CD4-positive, alpha-beta memory T cell (primary cell): ENCODE measurements at regions not wholly inside any gene's neighbourhood (a gene's known extent, or its start where the extent isn't known, plus 50 kb on each side); places are given as distances from the start of the nearest gene placed in this dataset.

Source experiments
- CTCF ChIA-PET: fragments of 350-600 bp; sonication (Branson Sonifier 250); formaldehyde crosslinking; loops from one replicate; lab custom pipeline; 2021; ENCODE audit warnings: inconsistent platforms; ENCODE audit not compliant: partially characterized antibody; lab: Charles Lee
- POLR2A ChIA-PET: fragments of 350-600 bp; sonication (Branson Sonifier 250); formaldehyde crosslinking; loops from one replicate; lab custom pipeline; 2021; ENCODE audit not compliant: partially characterized antibody; lab: Charles Lee
- DNase-seq, 5 donors: peaks; one replicate each; pipeline versions ENCODE4 v3.0.0 to v3.0.0-alpha.2; 2020 to 2022; ENCODE audit warnings: mixed read lengths in 1 of 5
- H3K27ac ChIP-seq: one replicate; pipeline ENCODE4 v1.7.0; 2013; ENCODE audit warnings: low read depth, low read length
- H3K27me3 ChIP-seq: 2 replicates; pipeline ENCODE4 v1.7.0; 2013; ENCODE audit warnings: mild to moderate bottlenecking, low read length, moderate library complexity; ENCODE audit not compliant: insufficient read depth
- H3K36me3 ChIP-seq: 2 replicates; pipeline ENCODE4 v1.7.0; 2013; ENCODE audit warnings: mild to moderate bottlenecking, low read length, moderate library complexity; ENCODE audit not compliant: insufficient read depth
- H3K4me1 ChIP-seq: 2 replicates; pipeline ENCODE4 v1.7.0; 2013; ENCODE audit warnings: mild to moderate bottlenecking, low read length, moderate library complexity; ENCODE audit not compliant: insufficient read depth
- H3K4me3 ChIP-seq, 2 donors: one replicate each; pipeline ENCODE4 v1.7.0; 2013; ENCODE audit warnings: low read length in 2 of 2, mild to moderate bottlenecking in 1 of 2
- H3K9me3 ChIP-seq, 2 donors: one replicate each; pipeline ENCODE4 v1.7.0; 2013; ENCODE audit warnings: low read length in 2 of 2, control low read depth in 1 of 2; ENCODE audit not compliant: control insufficient read depth in 1 of 2
- H3K27ac Mint-ChIP-seq, 7 donors: one replicate each; pipeline ENCODE4 v1.8.0; 2020 to 2021; ENCODE audit warnings: mixed read lengths in 7 of 7, mild to moderate bottlenecking in 6 of 7, inconsistent platforms in 3 of 7, moderate library complexity in 3 of 7
- H3K27me3 Mint-ChIP-seq, 2 donors: one replicate each; pipeline ENCODE4 v1.8.0; 2020 to 2021; ENCODE audit warnings: mixed read lengths in 2 of 2
- H3K36me3 Mint-ChIP-seq, 2 donors: one replicate each; pipeline ENCODE4 v1.8.0; 2020 to 2021; ENCODE audit warnings: mixed read lengths in 2 of 2, inconsistent platforms in 1 of 2, mild to moderate bottlenecking in 1 of 2
- H3K4me1 Mint-ChIP-seq, 4 donors: one replicate each; pipeline ENCODE4 v1.8.0; 2020 to 2021; ENCODE audit warnings: mixed read lengths in 4 of 4, mild to moderate bottlenecking in 1 of 4
- H3K4me3 Mint-ChIP-seq, 8 donors: one replicate each; pipeline ENCODE4 v1.8.0; 2020 to 2021; ENCODE audit warnings: mixed read lengths in 8 of 8, mild to moderate bottlenecking in 7 of 8, moderate library complexity in 6 of 8, inconsistent platforms in 3 of 8
- H3K9me3 Mint-ChIP-seq, 8 donors: one replicate each; pipeline ENCODE4 v1.8.0; 2020 to 2021; ENCODE audit warnings: mixed read lengths in 8 of 8, mild to moderate bottlenecking in 5 of 8, inconsistent platforms in 3 of 8, moderate library complexity in 1 of 8
- intact Hi-C: fragments of 100-400 bp; cut with micrococcal nuclease; formaldehyde crosslinking; loops from one replicate; pipeline ENCODE4 v1.15.1; 2023

- Histone ChIP-seq H3K4me3 (no peak overlapping the region), H3K27ac (no peak overlapping the region), H3K27me3 (no peaks in the 10 kb centered on the region), H3K4me1 (no peaks in the 10 kb centered on the region), H3K9me3 (no peaks in the 10 kb centered on the region), H3K36me3 (no peaks in the 10 kb centered on the region)
- CTCF ChIA-PET = no interaction called here
- H3K4me1 Mint-ChIP-seq = no peaks in the 10 kb centered on the region
- H3K36me3 Mint-ChIP-seq = no peaks in the 10 kb centered on the region
- intact Hi-C loops = no loop called here
- DNase-seq = no peak
- H3K9me3 Mint-ChIP-seq = peaks cover 0 to 1% (median 0%) of the 10 kb centered on the region in 8 donors
- no peak overlapping the region for H3K27ac Mint-ChIP-seq
- H3K27me3 Mint-ChIP-seq = peaks cover 3 to 4% of the 10 kb centered on the region in 2 donors
- H3K4me3 Mint-ChIP-seq = no peak overlapping the region
- POLR2A ChIA-PET = no interaction called here
Observed at GRCh38 chr7:25485026-25485425, 256.7 kb upstream of the NPVF start.

DNA sequence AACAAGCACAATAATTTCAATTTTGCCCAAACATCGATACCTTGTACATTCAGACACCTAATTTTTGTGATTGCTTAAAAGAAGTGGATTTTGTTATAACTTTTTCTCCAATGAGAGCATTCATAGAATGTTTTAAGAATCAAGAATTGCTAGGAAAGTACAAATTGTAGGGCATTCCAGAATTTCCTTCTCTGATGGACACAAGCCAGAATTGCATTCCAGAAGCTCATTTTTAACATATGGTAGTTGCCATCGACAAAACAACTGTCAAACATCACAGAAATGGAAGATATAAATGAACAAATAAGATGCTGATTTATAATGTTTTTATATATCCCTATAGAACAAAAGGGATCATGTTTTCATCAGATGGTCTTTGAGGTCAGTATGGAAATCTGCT, 258.4 kb upstream of the NPVF start:
- H3K4me1 ChIP-seq = no peaks in the 10 kb centered on the region
- no peak overlapping the region for H3K4me3 ChIP-seq
- intact Hi-C loops = no loop called here
- no peaks in the 10 kb centered on the region for H3K36me3 ChIP-seq
- peaks cover 0 to 1% (median 0%) of the 10 kb centered on the region in 8 donors for H3K9me3 Mint-ChIP-seq
- H3K9me3 ChIP-seq = no peaks in the 10 kb centered on the region
- DNase-seq = no peak
- H3K36me3 Mint-ChIP-seq = no peaks in the 10 kb centered on the region
- ChIA-PET CTCF (no interaction called here), POLR2A (no interaction called here)
- H3K27me3 ChIP-seq = no peaks in the 10 kb centered on the region
- H3K27ac Mint-ChIP-seq = no peak overlapping the region
- H3K27ac ChIP-seq = no peak overlapping the region
- H3K4me1 Mint-ChIP-seq = no peaks in the 10 kb centered on the region
- no peak overlapping the region for H3K4me3 Mint-ChIP-seq
- H3K27me3 Mint-ChIP-seq = peaks cover 2 to 3% of the 10 kb centered on the region in 2 donors

GRCh38 chr7:25493805-25494366, 265.6 kb upstream of the NPVF start:
- Histone ChIP-seq H3K4me1 (peaks cover 7% of the 10 kb centered on the region), H3K9me3 (no peaks in the 10 kb centered on the region), H3K36me3 (no peaks in the 10 kb centered on the region), H3K27me3 (no peaks in the 10 kb centered on the region), H3K4me3 (no peak overlapping the region), H3K27ac (no peak overlapping the region)
- Mint-ChIP-seq H3K4me3 (no peak overlapping the region), H3K9me3 (no peaks in the 10 kb centered on the region), H3K27ac (no peak overlapping the region), H3K4me1 (peaks cover 4 to 8% (median 8%) of the 10 kb centered on the region in 4 donors), H3K27me3 (no peaks in the 10 kb centered on the region), H3K36me3 (no peaks in the 10 kb centered on the region)
- ChIA-PET CTCF (no interaction called here), POLR2A (no interaction called here)
- intact Hi-C loops = no loop called here
- DNase-seq = no peak

DNA sequence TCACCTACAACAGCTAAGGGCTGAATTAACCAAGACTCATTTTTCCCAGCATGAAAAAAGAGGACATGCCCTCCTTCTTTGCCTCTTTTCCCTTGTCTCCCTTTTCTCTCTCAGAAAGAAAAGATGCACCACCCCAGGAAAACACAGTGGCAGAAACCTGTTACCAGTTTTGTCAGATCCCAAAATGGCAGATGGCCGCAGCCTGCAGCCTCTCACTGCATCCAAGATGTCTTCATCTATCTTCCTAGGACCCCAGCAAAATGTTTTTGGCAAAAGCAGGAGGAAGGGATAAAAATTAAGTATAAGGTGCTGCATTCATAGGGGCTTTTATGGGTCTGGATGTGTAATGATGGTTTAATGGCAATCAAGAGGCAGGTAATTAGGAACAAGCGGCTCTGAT, 266.6 kb upstream of the NPVF start:
- intact Hi-C loops = no loop called here
- H3K27me3 Mint-ChIP-seq = no peaks in the 10 kb centered on the region
- H3K27ac ChIP-seq = no peak overlapping the region
- no peaks in the 10 kb centered on the region for H3K36me3 ChIP-seq
- CTCF ChIA-PET = interaction anchor here (1.3 kb wide), 1 partner anchor 234 kb away, joined by 3 read pairs; no protein-coding TSS in a partner anchor
- DNase-seq = no peak
- peaks cover 7% of the 10 kb centered on the region for H3K4me1 ChIP-seq
- H3K9me3 ChIP-seq = no peaks in the 10 kb centered on the region
- no peak overlapping the region for H3K4me3 ChIP-seq
- H3K27me3 ChIP-seq = no peaks in the 10 kb centered on the region
- no peak overlapping the region for H3K27ac Mint-ChIP-seq
- no peaks in the 10 kb centered on the region for H3K36me3 Mint-ChIP-seq
- POLR2A ChIA-PET = no interaction called here
- peaks cover 4 to 8% (median 8%) of the 10 kb centered on the region in 4 donors for H3K4me1 Mint-ChIP-seq
- no peak overlapping the region for H3K4me3 Mint-ChIP-seq
- no peaks in the 10 kb centered on the region for H3K9me3 Mint-ChIP-seq

DNA sequence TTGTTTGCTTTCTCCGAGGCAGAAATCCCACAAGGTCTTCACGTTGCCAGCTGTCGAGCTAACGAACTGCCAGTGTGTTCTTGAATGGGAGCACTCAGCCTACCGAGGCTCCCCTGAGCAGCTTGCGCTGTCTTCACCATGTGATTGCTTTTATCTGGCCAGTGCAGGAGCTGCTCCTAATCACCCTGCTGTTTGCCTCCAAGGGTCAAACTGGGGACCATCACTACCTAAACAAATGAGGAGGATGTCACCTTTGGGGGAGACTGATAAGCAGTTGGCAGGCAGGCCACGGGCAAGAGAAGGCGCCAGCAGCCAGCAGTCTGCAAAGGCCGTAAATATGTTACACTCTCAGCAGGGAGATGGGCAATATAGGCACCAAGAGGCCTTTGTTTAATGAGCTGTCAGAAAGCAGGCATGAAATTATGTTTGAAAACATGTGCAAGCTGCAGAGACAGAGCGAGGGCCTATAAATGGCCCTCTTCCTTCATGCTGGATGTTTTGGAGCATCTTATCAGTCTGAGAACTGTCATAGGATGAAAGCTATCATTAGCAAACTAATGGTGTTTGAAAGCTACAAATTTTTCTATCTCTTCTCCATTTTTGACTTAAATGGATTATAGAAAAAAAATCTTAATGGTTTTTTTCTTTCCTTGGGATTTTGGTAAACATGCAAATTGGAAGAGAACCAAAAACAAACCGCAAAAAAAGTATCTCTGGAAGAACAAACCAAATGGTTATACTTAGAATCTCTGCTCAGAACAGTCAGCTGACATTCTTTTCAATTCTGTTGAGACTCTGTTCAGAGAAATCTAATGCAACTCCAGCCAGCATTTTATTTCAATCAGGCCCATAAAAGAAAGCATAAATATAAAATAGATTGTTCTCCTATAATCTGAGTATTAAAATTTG, 267.3 kb upstream of the NPVF start:
- Histone ChIP-seq H3K4me1 (peaks cover 7% of the 10 kb centered on the region), H3K4me3 (no peak overlapping the region), H3K27me3 (no peaks in the 10 kb centered on the region), H3K36me3 (no peaks in the 10 kb centered on the region), H3K27ac (no peak overlapping the region), H3K9me3 (no peaks in the 10 kb centered on the region)
- Mint-ChIP-seq H3K4me1 (peaks cover 4 to 8% (median 8%) of the 10 kb centered on the region in 4 donors), H3K4me3 (no peak overlapping the region), H3K9me3 (no peaks in the 10 kb centered on the region), H3K27ac (no peak overlapping the region), H3K27me3 (no peaks in the 10 kb centered on the region), H3K36me3 (no peaks in the 10 kb centered on the region)
- CTCF ChIA-PET = interaction anchor here (0.7 to 1.3 kb wide), 3 partner anchors 70 to 235 kb away, joined by 3 read pairs; no protein-coding TSS in a partner anchor
- POLR2A ChIA-PET = no interaction called here
- DNase-seq = no peak
- intact Hi-C loops = no loop called here

GRCh38 chr7:25496476-25497368, 268.4 kb upstream of the NPVF start:
- peaks cover 3% of the 10 kb centered on the region in 2 donors for H3K27me3 Mint-ChIP-seq
- H3K9me3 ChIP-seq = no peaks in the 10 kb centered on the region
- no peak overlapping the region for H3K27ac ChIP-seq
- H3K9me3 Mint-ChIP-seq = no peaks in the 10 kb centered on the region
- peak overlapping the region in 6 of 7 donors; percentile 7 to 92 (median 88) for H3K27ac Mint-ChIP-seq
- no peaks in the 10 kb centered on the region for H3K36me3 Mint-ChIP-seq
- H3K27me3 ChIP-seq = no peaks in the 10 kb centered on the region
- CTCF ChIA-PET = interaction anchor here (0.7 to 1.2 kb wide), 2 partner anchors 69 to 70 kb away, joined by 3 read pairs; no protein-coding TSS in a partner anchor
- no peaks in the 10 kb centered on the region for H3K36me3 ChIP-seq
- peak overlapping the region; percentile 13 to 88 (median 75) for H3K4me3 Mint-ChIP-seq
- peaks cover 4 to 8% (median 8%) of the 10 kb centered on the region in 4 donors for H3K4me1 Mint-ChIP-seq
- H3K4me1 ChIP-seq = peaks cover 7% of the 10 kb centered on the region
- DNase-seq = peak in 1 of 5 donors; percentile 4
- no peak overlapping the region for H3K4me3 ChIP-seq
- intact Hi-C loops = no loop called here
- POLR2A ChIA-PET = no interaction called here
